ENCODE measurements at regions not wholly inside any gene's neighbourhood (a gene's known extent, or its start where the extent isn't known, plus 50 kb on each side); places are given as distances from the start of the nearest gene placed in this dataset.

- TF ChIP-seq CTCF (IDR thresholded peaks at IDR 0.05) (no peak), POLR2A (IDR thresholded peaks at IDR 0.05) (no peak), EP300 (IDR thresholded peaks at IDR 0.05) (no peak)
Measured at GRCh38 chr6:130730600-130730999, 96.6 kb upstream of the SMLR1 start.

Data from gastroesophageal sphincter (tissue), 3 donors.